Right ventricle myocardium inferior (tissue), 1 donor: ENCODE measurements at regions not wholly inside any gene's neighbourhood (a gene's known extent, or its start where the extent isn't known, plus 50 kb on each side); places are given as distances from the start of the nearest gene placed in this dataset.
"Not testable (repeated sequence)": the region's sequence is repeated elsewhere in the genome, so short reads cannot be mapped to it uniquely, and the experiment has no call there.

ENCODE experiments used
- ATAC-seq: fragments of 200-7000 bp; cut with Tn5 transposase; one replicate; pipeline ENCODE4 v1.9.1; 2020; ENCODE audit warnings: mild to moderate bottlenecking, moderate library complexity
- DNase-seq: peaks from one replicate; pipeline ENCODE4 v3.0.0; 2021; ENCODE audit errors: missing footprints
- intact Hi-C: fragments of 100-400 bp; cut with DNase I; formaldehyde crosslinking; loops from one replicate; pipeline ENCODE4 v1.11.0; 2022
- donor health status: DM: no; HTN: yes; CAD: no; lungs with severe emphysema.

GRCh38 chr11:106152013-106152412 lies 74.6 kb downstream of the AASDHPPT start:
- ATAC-seq = no peak
- intact Hi-C loops = no loop called here
- no peak for DNase-seq

- intact Hi-C loops = no loop called here
- ATAC-seq = no peak
- no peak for DNase-seq
Measured at GRCh38 chr11:106152824-106153223, 75.4 kb downstream of the AASDHPPT start.

DNA sequence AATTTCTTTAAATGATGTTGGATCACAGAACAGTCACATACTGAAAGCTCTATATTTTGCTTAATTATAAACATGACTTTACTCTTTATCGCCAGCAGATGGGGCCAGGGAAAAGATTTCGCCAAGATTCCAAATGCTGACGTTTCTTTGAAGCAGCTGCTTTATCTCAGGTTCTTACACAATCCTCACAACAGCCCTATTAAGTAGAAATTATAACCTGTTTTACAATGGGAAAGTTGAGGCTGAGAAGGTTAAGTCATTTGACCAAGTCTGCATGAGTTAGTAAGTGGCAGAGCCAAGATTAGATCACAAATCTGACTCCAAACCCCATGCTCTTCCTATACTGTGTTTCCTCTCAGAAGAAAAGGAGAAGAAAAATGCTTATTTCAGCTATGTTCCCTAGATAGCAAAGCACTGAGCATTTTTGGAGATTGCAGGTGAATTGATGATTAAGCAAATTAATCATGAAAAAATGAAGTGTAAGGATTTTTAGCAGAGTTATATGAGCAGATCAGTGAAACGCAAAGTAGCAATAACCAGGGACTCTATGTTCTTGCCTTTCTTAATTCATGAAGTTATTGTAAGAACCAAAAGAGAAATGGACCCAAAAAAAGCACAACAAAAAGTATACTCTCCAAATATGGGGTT lies 79.0 kb downstream of the AASDHPPT start:
- DNase-seq (no peak), ATAC-seq (no peak)
- intact Hi-C loops = no loop called here

- ATAC-seq (no peak), DNase-seq (no peak)
- intact Hi-C loops = no loop called here
Measured at GRCh38 chr11:106158406-106158805, 80.9 kb downstream of the AASDHPPT start.

- ATAC-seq (no peak), DNase-seq (no peak)
- intact Hi-C loops = no loop called here
Measured at GRCh38 chr11:106159836-106160235, 82.4 kb downstream of the AASDHPPT start.

DNA sequence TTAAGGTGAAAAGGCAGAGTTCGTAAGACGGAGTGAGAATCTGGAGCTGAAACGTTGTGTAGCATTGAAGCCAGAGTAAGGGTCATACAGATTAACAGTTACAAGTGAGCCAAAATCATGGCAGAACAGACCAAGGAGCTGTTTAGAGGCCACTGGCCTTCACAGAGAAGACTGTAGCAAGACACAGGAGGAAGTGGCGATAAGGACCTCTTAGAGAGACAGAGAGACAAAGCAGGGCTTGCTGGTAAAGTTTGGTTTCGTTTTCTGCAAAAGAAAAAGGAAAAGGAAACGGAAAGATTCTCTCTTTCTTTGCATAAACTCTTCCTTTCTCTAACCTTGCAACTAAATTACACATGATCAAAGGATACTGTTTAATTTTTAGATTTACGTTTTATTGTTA lies 83.0 kb downstream of the AASDHPPT start:
- no peak for DNase-seq
- intact Hi-C loops = no loop called here
- ATAC-seq = no peak

- intact Hi-C loops = no loop called here
- ATAC-seq (no peak), DNase-seq (no peak)
Measured at GRCh38 chr11:106161775-106162634, 84.5 kb downstream of the AASDHPPT start.

- no peak for ATAC-seq
- DNase-seq = no peak
- intact Hi-C loops = no loop called here
Measured at GRCh38 chr11:106167085-106167484, 89.6 kb downstream of the AASDHPPT start.

DNA sequence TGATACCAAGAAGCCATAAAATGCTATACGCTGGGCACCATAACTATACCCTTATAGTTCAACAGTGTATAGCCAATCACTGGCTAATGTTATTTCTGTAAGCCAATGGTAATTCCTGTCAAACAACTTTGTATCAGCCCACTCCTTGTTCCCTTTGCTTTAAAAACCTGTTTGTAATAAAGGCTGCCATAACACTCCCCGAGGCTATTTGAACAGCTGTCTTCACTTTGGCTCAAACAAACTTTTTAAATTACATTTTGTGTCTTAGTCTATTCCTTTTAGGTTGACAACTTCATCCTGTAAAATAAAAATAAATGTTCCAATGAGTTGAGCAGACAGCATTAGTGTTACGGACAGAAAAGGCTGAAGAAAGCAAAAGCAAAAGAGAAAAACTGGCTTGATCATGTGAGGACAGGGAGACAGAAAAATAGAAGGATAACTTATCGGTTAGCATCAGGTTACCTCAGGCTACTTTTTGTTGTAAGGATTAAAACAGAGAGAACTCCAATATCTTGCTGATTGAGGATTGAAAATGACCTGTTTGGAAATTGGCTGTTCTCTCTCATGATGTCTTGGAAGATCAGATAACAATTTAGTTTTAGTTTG lies 95.0 kb downstream of the AASDHPPT start:
- DNase-seq = no peak
- intact Hi-C loops = no loop called here
- no peak for ATAC-seq

GRCh38 chr11:106173291-106173690 lies 95.8 kb downstream of the AASDHPPT start:
- intact Hi-C loops = no loop called here
- no peak for DNase-seq
- ATAC-seq = no peak

DNA sequence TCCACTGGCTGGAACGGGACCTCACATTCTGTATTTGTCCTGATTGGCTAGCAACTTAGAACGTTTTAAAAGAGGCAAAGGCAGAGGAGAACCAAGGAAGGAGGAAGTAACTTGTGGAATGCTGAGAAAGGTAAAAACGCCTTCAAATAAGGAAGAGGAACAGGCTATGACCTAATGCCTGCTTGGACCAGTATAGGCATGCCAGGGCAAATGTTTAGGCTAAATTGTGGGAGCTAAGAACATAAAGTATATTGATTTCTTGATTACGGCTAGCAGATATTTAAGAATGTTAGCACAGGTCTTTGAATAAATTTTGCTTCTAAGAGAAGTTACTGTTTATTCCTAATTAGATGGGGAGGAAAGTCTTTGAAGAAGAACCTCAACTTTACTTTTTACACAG lies 96.5 kb downstream of the AASDHPPT start:
- intact Hi-C loops, DNase-seq, ATAC-seq: not testable (repeated sequence)

DNA sequence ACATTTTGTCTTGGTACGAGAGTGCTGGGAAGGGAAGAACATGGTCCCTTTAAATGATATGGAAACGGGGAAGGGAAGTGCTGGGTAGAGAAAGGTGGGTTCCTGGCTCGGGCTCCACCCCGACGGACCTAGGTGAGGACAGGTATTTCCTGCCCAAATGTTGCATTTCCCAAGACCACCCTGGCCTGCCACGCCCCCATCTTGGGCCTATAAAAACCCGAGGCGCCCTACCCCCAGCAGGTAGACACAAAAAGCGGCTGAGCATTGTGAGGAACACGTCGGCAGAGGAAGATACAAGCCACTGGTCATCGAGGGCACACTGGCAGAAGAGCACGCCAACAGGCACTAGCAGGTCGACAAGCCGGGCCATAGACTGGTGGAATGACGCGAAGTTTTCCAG lies 99.4 kb downstream of the AASDHPPT start:
- DNase-seq (no peak), ATAC-seq (no peak)
- intact Hi-C loops = no loop called here

- DNase-seq (no peak), ATAC-seq (no peak)
- intact Hi-C loops = no loop called here
Measured at GRCh38 chr11:106177311-106177710, 99.8 kb downstream of the AASDHPPT start.

GRCh38 chr11:106178361-106178760 lies 100.9 kb downstream of the AASDHPPT start:
- DNase-seq (no peak), ATAC-seq (no peak)
- intact Hi-C loops = no loop called here

GRCh38 chr11:106179048-106179447 lies 101.6 kb downstream of the AASDHPPT start:
- ATAC-seq = no peak
- intact Hi-C loops = no loop called here
- no peak for DNase-seq

DNA sequence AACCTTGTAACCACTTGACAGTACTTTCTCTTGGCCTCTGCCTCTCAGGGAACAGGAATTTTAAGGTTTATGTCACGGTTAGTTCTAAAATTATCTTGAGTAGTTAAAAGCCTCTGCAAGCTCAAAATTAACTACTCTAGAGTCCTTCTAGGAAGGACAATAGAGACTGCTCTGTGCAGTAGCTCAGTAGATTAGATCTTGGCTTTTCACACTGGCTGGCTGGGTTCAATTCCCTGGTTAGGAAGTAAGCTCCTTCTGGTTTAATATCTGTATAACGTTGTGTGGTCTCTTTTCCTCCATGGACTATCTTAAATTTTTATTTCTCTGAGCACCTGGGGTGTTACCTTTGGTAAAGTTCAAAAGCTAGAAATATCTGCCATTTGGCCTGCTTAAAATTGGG lies 109.2 kb downstream of the AASDHPPT start:
- intact Hi-C loops = no loop called here
- no peak for DNase-seq
- ATAC-seq = no peak

GRCh38 chr11:106187860-106188456 lies 110.5 kb downstream of the AASDHPPT start:
- intact Hi-C loops = no loop called here
- ATAC-seq = no peak
- DNase-seq = no peak

GRCh38 chr11:106193956-106194355 lies 116.5 kb downstream of the AASDHPPT start:
- ATAC-seq (no peak), DNase-seq (no peak)
- intact Hi-C loops = no loop called here

GRCh38 chr11:106197438-106197837 lies 120.0 kb downstream of the AASDHPPT start:
- no peak for DNase-seq
- intact Hi-C loops = no loop called here
- ATAC-seq = no peak
